ENCODE measurements at regions not wholly inside any gene's neighbourhood (a gene's known extent, or its start where the extent isn't known, plus 50 kb on each side); places are given as distances from the start of the nearest gene placed in this dataset.

- Histone ChIP-seq H3K27ac (replicated peaks) (no peak overlapping the region), H3K27me3 (ENCODE audit: insufficient read depth, poor library complexity, severe bottlenecking) (no peaks in the 10 kb centered on the region), H3K4me3 (replicated peaks; ENCODE audit: insufficient read depth, low read length) (no peak overlapping the region)
- TF ChIP-seq GABPA (IDR thresholded peaks at IDR 0.05; ENCODE audit: low read depth) (no peak), POLR2AphosphoS5 (IDR thresholded peaks at IDR 0.05; ENCODE audit: low read depth) (no peak), REST (IDR thresholded peaks at IDR 0.05; ENCODE audit: insufficient replicate concordance, low read depth) (no peak), CTCF (IDR thresholded peaks at IDR 0.05; ENCODE audit: insufficient read depth, low read length) (no peak), SPI1 (IDR thresholded peaks at IDR 0.05; ENCODE audit: borderline replicate concordance, low read depth) (no peak)
- no peak for DNase-seq (ENCODE audit: low read depth in 1 of 2, low spot score in 1 of 2)
Measured at GRCh38 chr19:31781542-31781941, 432.3 kb upstream of the TSHZ3 start.

GRCh38 chr19:31783592-31783991 is 434.4 kb upstream of the TSHZ3 start:
- Histone ChIP-seq H3K4me3 (replicated peaks; ENCODE audit: insufficient read depth, low read length) (no peak overlapping the region), H3K27ac (replicated peaks) (no peak overlapping the region), H3K27me3 (ENCODE audit: insufficient read depth, poor library complexity, severe bottlenecking) (no peaks in the 10 kb centered on the region)
- DNase-seq (ENCODE audit: low read depth in 1 of 2, low spot score in 1 of 2), result no peak
- no peak for TF ChIP-seq GABPA (IDR thresholded peaks at IDR 0.05; ENCODE audit: low read depth)

GRCh38 chr19:31784671-31785101 is 435.4 kb upstream of the TSHZ3 start:
- Histone ChIP-seq H3K27ac (replicated peaks) (no peak overlapping the region), H3K4me3 (replicated peaks; ENCODE audit: insufficient read depth, low read length) (no peak overlapping the region), H3K27me3 (ENCODE audit: insufficient read depth, poor library complexity, severe bottlenecking) (no peaks in the 10 kb centered on the region)
- no peak for TF ChIP-seq REST (IDR thresholded peaks at IDR 0.05; ENCODE audit: insufficient replicate concordance, low read depth)
- no peak for TF ChIP-seq GABPA (IDR thresholded peaks at IDR 0.05; ENCODE audit: low read depth)
- TF ChIP-seq SPI1 (IDR thresholded peaks at IDR 0.05; ENCODE audit: borderline replicate concordance, low read depth), result no peak
- no peak for TF ChIP-seq CTCF (IDR thresholded peaks at IDR 0.05; ENCODE audit: insufficient read depth, low read length)
- TF ChIP-seq POLR2AphosphoS5 (IDR thresholded peaks at IDR 0.05; ENCODE audit: low read depth), result no peak
- no peak for DNase-seq (ENCODE audit: low read depth in 1 of 2, low spot score in 1 of 2)

- TF ChIP-seq POLR2AphosphoS5 (IDR thresholded peaks at IDR 0.05; ENCODE audit: low read depth), result no peak
- no peak for TF ChIP-seq CTCF (IDR thresholded peaks at IDR 0.05; ENCODE audit: insufficient read depth, low read length)
- TF ChIP-seq GABPA (IDR thresholded peaks at IDR 0.05; ENCODE audit: low read depth), result no peak
- no peak for TF ChIP-seq SPI1 (IDR thresholded peaks at IDR 0.05; ENCODE audit: borderline replicate concordance, low read depth)
- no peak for TF ChIP-seq REST (IDR thresholded peaks at IDR 0.05; ENCODE audit: insufficient replicate concordance, low read depth)
Measured at GRCh38 chr19:31801611-31802010, 452.4 kb upstream of the TSHZ3 start.

More at GRCh38 chr19:31801611-31802010, 452.4 kb upstream of the TSHZ3 start:
- no peaks in the 10 kb centered on the region for H3K27me3 ChIP-seq (ENCODE audit: insufficient read depth, poor library complexity, severe bottlenecking)
- H3K4me3 ChIP-seq (replicated peaks; ENCODE audit: insufficient read depth, low read length), result no peak overlapping the region
- H3K27ac ChIP-seq (replicated peaks), result no peak overlapping the region
- DNase-seq (ENCODE audit: low read depth in 1 of 2, low spot score in 1 of 2), result no peak

Measured in HL-60 (cell line).